ENCODE measurements at regions not wholly inside any gene's neighbourhood (a gene's known extent, or its start where the extent isn't known, plus 50 kb on each side); places are given as distances from the start of the nearest gene placed in this dataset.

- BruUV-seq (replicated peaks) = no TSS peak
These were observed 117.0 kb upstream of the CXCL14 start for GRCh38 chr5:135695656-135696313.

DNA sequence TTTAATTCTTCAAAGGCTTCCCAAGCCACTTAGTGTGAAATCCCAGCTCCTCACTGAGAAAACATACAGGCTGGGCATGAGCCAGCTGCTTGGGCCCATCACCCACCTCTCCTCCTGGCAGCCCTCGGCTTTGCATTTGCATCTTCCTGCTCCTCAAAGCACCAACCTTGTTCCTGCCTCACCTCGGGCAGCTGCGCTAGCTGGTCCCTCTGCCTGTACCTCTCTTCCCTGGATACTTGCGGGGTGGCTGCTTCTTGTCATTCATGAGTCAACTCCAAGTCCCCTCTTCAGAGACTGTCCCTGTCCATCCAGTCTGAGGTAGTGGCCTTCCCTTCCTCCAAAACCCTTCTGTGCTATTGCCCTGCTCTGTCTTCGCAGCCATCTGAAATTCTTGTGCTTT is 116.1 kb upstream of the CXCL14 start:
- intact Hi-C loops (cut with micrococcal nuclease; ENCODE audit: unreplicated experiment) = no loop called here

More at GRCh38 chr5:135695656-135696313, 117.0 kb upstream of the CXCL14 start:
- no peak for DNase-seq (ENCODE audit: low read depth, low spot score)
- Histone ChIP-seq H3K27me3 (ENCODE audit: control insufficient read depth, insufficient read depth, low read length) (peaks cover 4% of the 10 kb centered on the region; the same call in 1 of the 2 replicates), H3K27ac (ENCODE audit: low read length) (no peak overlapping the region), H3K4me3 (ENCODE audit: low read depth in 2 of 2, low read length in 2 of 2) (no peak overlapping the region), H3K9me3 (ENCODE audit: control insufficient read depth, insufficient read depth, low read depth, low read length) (no peaks in the 10 kb centered on the region), H3K4me1 (ENCODE audit: control insufficient read depth, insufficient read depth, low read length) (no peaks in the 10 kb centered on the region), H3K36me3 (ENCODE audit: control insufficient read depth, insufficient read depth, low read length) (no peaks in the 10 kb centered on the region)
- ChIA-PET POLR2A (no interaction called here), CTCF (no interaction called here)
- ATAC-seq = no peak
- intact Hi-C loops (cut with micrococcal nuclease; ENCODE audit: unreplicated experiment) = no loop called here
- TF ChIP-seq POLR2AphosphoS5 (IDR thresholded peaks at IDR 0.05; ENCODE audit: low read depth, low read length) (no peak), TCF7L2 (IDR thresholded peaks at IDR 0.05; ENCODE audit: low read depth, low read length) (no peak), SIN3A (IDR thresholded peaks at IDR 0.05; ENCODE audit: borderline replicate concordance, insufficient read depth, low read depth, low read length) (no peak), CTCF (IDR thresholded peaks at IDR 0.05) (no peak), REST (IDR thresholded peaks at IDR 0.05; ENCODE audit: insufficient read depth in 1 of 2, low read depth in 2 of 2, low read length in 1 of 2) (no peak)
- in situ Hi-C loops (cut with HindIII; ENCODE audit: low pct_unique_long_range_greater_than_20kb, low sequenced_read_pairs) = no loop called here

More for the DNA sequence above, 116.1 kb upstream of the CXCL14 start:
- ChIA-PET POLR2A (no interaction called here), CTCF (no interaction called here)
- BruUV-seq (replicated peaks) = no TSS peak
- no peaks in the 10 kb centered on the region for H3K36me3 ChIP-seq (ENCODE audit: control insufficient read depth, insufficient read depth, low read length)
- no peaks in the 10 kb centered on the region for H3K4me1 ChIP-seq (ENCODE audit: control insufficient read depth, insufficient read depth, low read length)
- no peak overlapping the region for H3K27ac ChIP-seq (ENCODE audit: low read length)
- in situ Hi-C loops (cut with HindIII; ENCODE audit: low pct_unique_long_range_greater_than_20kb, low sequenced_read_pairs) = no loop called here
- H3K4me3 ChIP-seq (ENCODE audit: low read depth in 2 of 2, low read length in 2 of 2) = no peak overlapping the region
- no peaks in the 10 kb centered on the region for H3K9me3 ChIP-seq (ENCODE audit: control insufficient read depth, insufficient read depth, low read depth, low read length)
- H3K27me3 ChIP-seq (ENCODE audit: control insufficient read depth, insufficient read depth, low read length) = peaks cover 6% of the 10 kb centered on the region
- ATAC-seq = no peak
- no peak for DNase-seq (ENCODE audit: low read depth, low spot score)
- TF ChIP-seq TCF7L2 (IDR thresholded peaks at IDR 0.05; ENCODE audit: low read depth, low read length) (no peak), REST (IDR thresholded peaks at IDR 0.05; ENCODE audit: insufficient read depth in 1 of 2, low read depth in 2 of 2, low read length in 1 of 2) (no peak), CTCF (IDR thresholded peaks at IDR 0.05) (no peak), POLR2AphosphoS5 (IDR thresholded peaks at IDR 0.05; ENCODE audit: low read depth, low read length) (no peak), SIN3A (IDR thresholded peaks at IDR 0.05; ENCODE audit: borderline replicate concordance, insufficient read depth, low read depth, low read length) (no peak)

All from Panc1 (cell line).